GM12865 (cell line): ENCODE measurements at regions not wholly inside any gene's neighbourhood (a gene's known extent, or its start where the extent isn't known, plus 50 kb on each side); places are given as distances from the start of the nearest gene placed in this dataset.
"Not testable (repeated sequence)": the region's sequence is repeated elsewhere in the genome, so short reads cannot be mapped to it uniquely, and the experiment has no call there.

ENCODE experiments used
- DNase-seq: peaks from one replicate; pipeline ENCODE4 v3.0.0; 2010; ENCODE audit warnings: low read depth
- H3K4me3 ChIP-seq: 2 replicates; pipeline ENCODE4 v1.5.1; 2011; ENCODE audit warnings: mild to moderate bottlenecking, low read depth, low read length, control low read depth
- TF ChIP-seq, protein P1 (sequence below): IDR thresholded peaks from 2 replicates; pipeline ENCODE4 v1.5.1; 2011; ENCODE audit warnings: low read length, control low read depth, low read depth, inconsistent platforms; ENCODE audit not compliant: insufficient read depth; ENCODE audit errors: missing control alignments

DNA sequence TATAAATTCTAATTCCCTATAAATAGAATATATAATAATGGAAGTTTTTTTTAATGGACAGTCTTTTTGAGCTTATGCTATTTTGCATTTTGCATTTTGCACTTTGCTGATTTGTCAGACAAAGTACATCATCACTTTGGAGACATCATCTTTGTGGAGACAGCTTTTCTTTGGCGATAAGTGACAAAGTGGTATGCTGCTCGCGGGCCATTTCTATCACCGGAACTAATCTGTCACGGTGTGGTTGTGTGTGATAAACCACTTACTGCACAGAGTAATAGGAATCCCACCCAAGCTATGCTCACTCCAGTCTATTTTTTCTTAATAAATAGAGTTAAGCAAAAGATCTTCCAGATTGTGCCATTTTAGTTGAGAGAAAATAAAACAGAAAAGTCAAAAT, 133.1 kb downstream of the MACIR start:
- no peak overlapping the region for H3K4me3 ChIP-seq
- TF ChIP-seq, protein P1, sequence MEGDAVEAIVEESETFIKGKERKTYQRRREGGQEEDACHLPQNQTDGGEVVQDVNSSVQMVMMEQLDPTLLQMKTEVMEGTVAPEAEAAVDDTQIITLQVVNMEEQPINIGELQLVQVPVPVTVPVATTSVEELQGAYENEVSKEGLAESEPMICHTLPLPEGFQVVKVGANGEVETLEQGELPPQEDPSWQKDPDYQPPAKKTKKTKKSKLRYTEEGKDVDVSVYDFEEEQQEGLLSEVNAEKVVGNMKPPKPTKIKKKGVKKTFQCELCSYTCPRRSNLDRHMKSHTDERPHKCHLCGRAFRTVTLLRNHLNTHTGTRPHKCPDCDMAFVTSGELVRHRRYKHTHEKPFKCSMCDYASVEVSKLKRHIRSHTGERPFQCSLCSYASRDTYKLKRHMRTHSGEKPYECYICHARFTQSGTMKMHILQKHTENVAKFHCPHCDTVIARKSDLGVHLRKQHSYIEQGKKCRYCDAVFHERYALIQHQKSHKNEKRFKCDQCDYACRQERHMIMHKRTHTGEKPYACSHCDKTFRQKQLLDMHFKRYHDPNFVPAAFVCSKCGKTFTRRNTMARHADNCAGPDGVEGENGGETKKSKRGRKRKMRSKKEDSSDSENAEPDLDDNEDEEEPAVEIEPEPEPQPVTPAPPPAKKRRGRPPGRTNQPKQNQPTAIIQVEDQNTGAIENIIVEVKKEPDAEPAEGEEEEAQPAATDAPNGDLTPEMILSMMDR, result no peak
- DNase-seq, result no peak

DNA sequence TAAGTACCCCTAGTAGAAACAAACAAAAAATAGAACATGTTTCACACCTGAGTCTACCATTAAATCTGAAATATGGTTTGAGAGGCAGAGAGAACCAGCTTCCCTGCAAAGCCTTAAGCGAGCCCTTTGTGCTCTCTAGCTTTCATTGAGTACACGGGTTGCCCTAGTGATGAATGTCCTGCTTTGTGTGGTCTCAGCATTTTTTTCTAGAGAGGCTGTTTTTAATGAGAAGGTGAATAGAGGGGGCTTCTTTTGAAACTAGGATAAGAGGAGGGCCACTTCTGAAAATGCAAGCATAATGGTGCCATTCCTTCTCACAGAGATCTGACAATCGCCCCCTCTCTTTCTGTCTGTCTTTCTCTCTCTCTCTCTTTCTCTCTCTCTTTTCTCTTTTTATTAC, 131.3 kb downstream of the MACIR start:
- H3K4me3 ChIP-seq, result no peak overlapping the region
- DNase-seq, result no peak
- TF ChIP-seq, protein P1, result no peak

DNA sequence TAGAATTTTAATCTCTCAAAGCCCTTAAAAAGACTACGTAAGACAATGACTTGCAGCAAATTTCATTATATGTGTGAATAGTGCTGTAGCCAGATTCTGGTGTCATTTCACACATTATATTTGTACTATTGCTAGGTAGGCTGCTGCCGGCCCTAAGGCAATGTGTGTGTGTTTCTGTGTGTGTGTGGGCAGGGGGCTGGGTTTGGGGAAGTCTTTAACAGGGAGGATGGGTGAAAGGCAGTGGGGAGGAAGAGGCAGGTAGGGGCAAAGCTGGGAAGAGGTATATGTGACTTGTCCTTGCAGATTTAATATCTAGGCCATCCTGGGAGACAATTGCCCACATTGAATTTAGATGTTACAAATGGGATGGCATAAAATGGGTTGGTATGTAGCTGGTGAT, 130.8 kb downstream of the MACIR start:
- TF ChIP-seq, protein P1, result no peak
- no peak overlapping the region for H3K4me3 ChIP-seq
- no peak for DNase-seq

DNA sequence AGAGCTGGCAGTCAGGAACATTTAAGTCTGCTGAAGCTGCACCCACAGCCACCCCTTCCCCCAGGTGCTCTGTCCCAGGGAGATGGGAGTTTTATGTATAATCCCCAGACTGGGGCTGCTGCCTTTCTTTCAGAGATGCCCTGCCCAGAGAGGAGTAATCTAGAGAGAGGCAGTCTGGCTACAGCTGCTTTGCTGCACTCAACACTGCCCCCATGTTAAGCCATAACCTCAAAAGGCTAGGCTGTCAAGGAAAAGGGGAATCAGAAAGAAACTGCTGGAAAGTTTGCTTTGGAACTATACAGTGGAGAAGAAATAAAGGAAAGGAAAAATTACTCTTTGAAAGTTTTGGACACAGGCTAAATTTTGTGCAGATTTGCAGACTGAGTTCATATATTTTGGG, 127.2 kb downstream of the MACIR start:
- no peak overlapping the region for H3K4me3 ChIP-seq
- DNase-seq, result no peak

DNA sequence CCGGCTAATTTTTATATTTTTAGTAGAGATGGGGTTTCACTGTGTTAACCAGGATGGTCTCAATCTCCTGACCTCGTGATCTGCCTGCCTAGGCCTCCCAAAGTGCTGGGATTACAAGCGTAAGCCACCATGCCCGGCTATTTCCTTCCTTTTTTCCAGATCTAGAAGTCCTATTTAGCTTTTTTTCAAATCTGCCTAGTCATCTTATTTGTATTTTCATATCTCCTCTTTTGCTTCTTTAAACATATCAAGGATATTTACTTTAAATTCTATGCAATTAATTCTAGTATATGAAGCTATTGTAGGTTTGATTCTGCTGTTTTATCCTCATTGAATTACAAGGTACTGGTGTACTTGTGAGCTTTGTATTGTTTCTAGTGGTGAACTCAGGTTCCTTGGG, 119.1 kb downstream of the MACIR start:
- not testable (repeated sequence) for H3K4me3 ChIP-seq, DNase-seq

More for the DNA sequence above, 127.2 kb downstream of the MACIR start:
- TF ChIP-seq, protein P1, result no peak

DNA sequence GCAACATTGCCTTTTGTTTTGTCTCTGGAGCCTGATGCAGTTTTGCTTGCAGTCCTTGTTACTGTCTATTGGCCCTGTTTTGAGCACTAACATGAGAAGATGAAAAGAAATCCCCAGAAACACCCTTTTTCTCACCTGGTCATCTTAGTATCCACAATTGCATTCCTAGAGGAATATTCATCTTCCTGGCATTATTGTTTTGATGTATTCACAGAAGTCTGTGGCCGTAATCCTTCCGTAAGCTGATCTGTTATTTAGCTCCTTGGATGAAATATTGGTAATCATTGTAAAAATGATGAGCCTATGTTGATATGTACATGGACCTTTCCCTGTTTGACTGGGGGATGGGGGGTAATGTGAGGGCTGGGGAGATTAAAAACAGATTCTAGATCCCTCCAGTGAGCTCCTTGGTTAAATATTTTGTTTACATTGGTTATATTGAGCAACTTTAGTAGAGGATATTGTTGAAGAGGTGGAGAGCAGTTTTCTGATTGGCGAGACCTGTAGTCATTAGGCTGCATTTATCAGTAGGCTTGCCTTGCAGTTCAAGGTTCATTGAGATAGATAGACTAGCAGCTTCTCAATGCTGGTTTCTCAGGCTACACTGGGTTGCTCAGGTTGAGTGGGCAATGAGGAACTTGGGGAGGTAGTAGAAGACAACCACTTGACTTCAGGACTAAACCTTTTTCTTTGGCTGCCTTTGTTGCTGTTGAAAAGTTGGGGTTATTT, 117.5 kb downstream of the MACIR start:
- no peak for DNase-seq
- no peak overlapping the region for H3K4me3 ChIP-seq
- TF ChIP-seq, protein P1, result no peak

DNA sequence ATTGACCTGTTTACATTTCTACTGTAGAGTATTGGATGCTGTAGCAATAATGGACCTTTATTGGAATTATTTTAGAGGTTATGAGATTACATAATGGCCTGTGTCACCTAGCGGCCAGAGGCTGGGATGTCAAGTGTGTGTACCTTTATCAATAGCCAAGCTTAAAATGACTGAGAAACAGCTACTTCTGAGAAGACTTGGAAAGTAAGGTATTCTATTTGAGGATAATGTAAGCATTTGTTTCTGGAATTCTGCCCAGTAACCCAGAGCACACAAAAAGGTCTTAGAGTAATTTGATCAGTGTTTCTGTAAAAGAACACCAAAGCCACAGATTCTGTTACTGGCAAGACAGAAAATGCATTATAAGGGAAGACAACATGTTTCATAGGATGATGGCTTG, 116.8 kb downstream of the MACIR start:
- TF ChIP-seq, protein P1, result peak; percentile 49
- H3K4me3 ChIP-seq, result no peak overlapping the region
- peak; percentile 38 for DNase-seq
